ENCODE measurements at regions not wholly inside any gene's neighbourhood (a gene's known extent, or its start where the extent isn't known, plus 50 kb on each side); places are given as distances from the start of the nearest gene placed in this dataset.

DNA sequence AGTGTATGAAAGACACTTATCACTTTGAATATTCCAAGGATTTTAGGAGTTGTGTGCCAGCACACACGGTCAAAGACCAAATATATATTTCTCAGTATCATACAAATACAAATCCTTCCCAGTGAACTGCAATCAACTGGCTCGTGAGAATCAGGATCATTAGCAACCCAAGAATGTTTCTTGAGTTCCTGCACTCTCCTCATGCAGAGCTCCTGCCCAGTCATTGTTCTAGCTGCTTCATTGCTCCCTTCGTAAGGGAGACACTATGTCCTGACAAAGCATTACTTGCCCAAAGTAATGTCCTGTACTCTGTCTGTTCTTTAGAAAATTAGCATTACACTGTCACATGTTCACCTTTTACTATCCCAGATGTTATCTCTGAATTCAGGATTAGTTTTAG is 92.0 kb upstream of the SLC4A7 start:
- no peak overlapping the region for H3K27ac Mint-ChIP-seq
- ATAC-seq = no peak
- peaks cover 0 to 3% (median under 1%) of the 10 kb centered on the region in 4 donors for H3K4me1 Mint-ChIP-seq
- DNase-seq = no peak
- no peaks in the 10 kb centered on the region for H3K9me3 Mint-ChIP-seq
- H3K4me3 Mint-ChIP-seq = no peak overlapping the region
- H3K27me3 Mint-ChIP-seq = peaks cover 0 to 3% (median 0%) of the 10 kb centered on the region in 5 donors
- POLR2A ChIA-PET = no interaction called here
- no peaks in the 10 kb centered on the region for H3K36me3 Mint-ChIP-seq

DNA sequence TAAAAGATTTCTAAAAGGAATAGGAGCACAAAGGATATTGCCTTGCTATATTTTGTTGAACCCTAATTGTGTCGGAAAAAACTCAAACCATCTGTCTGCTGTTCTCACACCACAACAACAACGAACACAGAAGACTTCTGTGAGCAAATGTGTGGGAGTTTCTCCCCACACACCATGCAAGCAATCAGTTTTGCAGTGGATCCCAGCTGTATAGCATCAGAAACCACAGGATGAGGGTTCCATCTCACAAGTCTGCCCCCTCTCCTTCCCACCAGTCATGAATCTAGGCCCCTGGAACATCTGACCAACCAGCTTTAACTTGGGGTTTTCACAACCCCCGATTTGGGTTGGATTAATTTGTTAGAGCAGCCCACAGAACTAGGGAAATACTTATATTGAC is 91.3 kb upstream of the SLC4A7 start:
- H3K4me3 Mint-ChIP-seq = no peak overlapping the region
- ATAC-seq (no peak), DNase-seq (no peak)
- peak overlapping the region in 1 of 10 donors; percentile 11 for H3K27ac Mint-ChIP-seq
- no peaks in the 10 kb centered on the region for H3K36me3 Mint-ChIP-seq
- H3K4me1 Mint-ChIP-seq = peaks cover 0 to 3% (median under 1%) of the 10 kb centered on the region in 4 donors
- no peaks in the 10 kb centered on the region for H3K9me3 Mint-ChIP-seq
- POLR2A ChIA-PET = no interaction called here
- peaks cover 0 to 3% (median 0%) of the 10 kb centered on the region in 5 donors for H3K27me3 Mint-ChIP-seq

DNA sequence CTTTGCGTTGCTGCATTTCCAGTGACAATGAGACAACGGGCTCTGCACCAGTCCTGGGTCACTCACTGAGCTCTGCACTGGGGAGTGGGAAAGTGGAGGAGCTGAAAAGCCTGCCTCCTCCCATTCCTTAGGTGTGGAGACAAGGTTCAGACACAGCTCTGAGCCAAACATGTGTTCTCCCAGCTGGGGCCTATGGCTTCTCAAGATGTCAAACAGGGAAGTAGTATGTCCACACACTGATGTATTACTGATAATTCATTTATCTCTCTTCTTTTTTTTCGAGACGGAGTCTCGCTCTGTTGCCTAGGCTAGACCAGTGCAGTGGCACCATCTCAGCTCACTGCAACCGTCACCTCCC is 90.2 kb upstream of the SLC4A7 start:
- POLR2A ChIA-PET = interaction anchor here (1.2 kb wide), 1 partner anchor 90 kb away, joined by 3 read pairs; no protein-coding TSS in a partner anchor
- no peaks in the 10 kb centered on the region for H3K9me3 Mint-ChIP-seq
- no peak overlapping the region for H3K4me3 Mint-ChIP-seq
- H3K27me3 Mint-ChIP-seq = no peaks in the 10 kb centered on the region
- ATAC-seq (no peak), DNase-seq (no peak)
- peaks cover 0 to 3% (median 0%) of the 10 kb centered on the region in 4 donors for H3K4me1 Mint-ChIP-seq
- H3K36me3 Mint-ChIP-seq = no peaks in the 10 kb centered on the region
- H3K27ac Mint-ChIP-seq = no peak overlapping the region

DNA sequence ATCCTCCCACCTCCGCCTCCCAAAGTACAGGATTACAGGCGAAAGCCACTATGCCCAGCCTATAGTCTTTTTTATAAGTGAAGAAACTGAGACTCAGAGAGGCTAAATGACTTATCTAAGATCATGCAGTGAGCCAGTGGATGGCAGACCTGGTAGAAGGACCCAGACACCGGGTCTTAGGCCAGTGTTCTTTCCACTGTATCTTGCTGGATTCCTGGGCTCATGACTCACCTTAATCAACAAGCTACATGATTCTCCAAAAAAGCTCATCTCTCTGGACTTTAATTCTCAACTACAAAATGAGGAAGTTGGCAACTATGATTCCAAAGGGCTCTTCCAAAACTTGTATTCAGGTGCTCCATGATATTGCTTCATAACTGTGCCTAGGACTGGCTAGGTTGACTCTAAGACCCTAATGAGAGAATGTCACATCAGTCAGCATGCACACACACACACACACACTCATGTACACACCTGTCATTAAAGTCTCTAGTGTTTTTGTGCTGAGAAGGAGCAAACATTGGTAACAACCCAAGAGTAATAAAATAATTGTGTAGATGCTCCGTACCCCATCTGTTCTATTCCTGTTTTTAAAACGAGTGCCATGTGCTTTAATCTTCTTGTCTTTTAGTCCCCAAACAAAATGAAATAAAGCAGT is 89.7 kb upstream of the SLC4A7 start:
- no peak for DNase-seq

DNA sequence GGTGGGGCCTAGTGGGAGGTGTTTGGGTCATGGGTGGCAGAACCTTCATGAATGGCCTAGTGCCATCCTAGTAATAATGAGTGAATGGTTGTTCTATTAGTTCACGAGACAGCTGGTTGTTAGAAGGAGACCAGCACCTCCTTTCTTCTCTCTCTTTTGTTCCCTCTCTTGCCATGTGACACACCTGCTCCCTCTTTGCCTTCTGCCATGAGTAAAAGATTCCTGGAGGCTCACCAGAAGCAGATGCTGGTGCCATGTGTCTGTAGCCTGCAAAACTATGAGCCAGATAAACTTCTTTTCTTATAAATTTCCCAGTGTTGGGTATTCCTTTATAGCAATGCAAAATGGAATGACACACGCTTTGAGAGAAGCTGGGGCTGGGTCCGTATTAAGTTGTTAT is 89.0 kb upstream of the SLC4A7 start:
- no peaks in the 10 kb centered on the region for H3K27me3 Mint-ChIP-seq
- no peak for ATAC-seq
- no peak overlapping the region for H3K27ac Mint-ChIP-seq
- H3K4me1 Mint-ChIP-seq = peaks cover 0 to 3% (median 0%) of the 10 kb centered on the region in 4 donors
- no peaks in the 10 kb centered on the region for H3K36me3 Mint-ChIP-seq
- H3K9me3 Mint-ChIP-seq = no peaks in the 10 kb centered on the region
- POLR2A ChIA-PET = no interaction called here
- no peak for DNase-seq
- H3K4me3 Mint-ChIP-seq = no peak overlapping the region

More for the DNA sequence above, 89.7 kb upstream of the SLC4A7 start:
- Mint-ChIP-seq H3K27ac (no peak overlapping the region), H3K9me3 (no peaks in the 10 kb centered on the region), H3K4me1 (peaks cover 0 to 3% (median 0%) of the 10 kb centered on the region in 4 donors), H3K27me3 (no peaks in the 10 kb centered on the region), H3K4me3 (no peak overlapping the region), H3K36me3 (no peaks in the 10 kb centered on the region)
- ATAC-seq = no peak
- POLR2A ChIA-PET = interaction anchor here (1.2 kb wide), 1 partner anchor 89 kb away, joined by 3 read pairs; no protein-coding TSS in a partner anchor

DNA sequence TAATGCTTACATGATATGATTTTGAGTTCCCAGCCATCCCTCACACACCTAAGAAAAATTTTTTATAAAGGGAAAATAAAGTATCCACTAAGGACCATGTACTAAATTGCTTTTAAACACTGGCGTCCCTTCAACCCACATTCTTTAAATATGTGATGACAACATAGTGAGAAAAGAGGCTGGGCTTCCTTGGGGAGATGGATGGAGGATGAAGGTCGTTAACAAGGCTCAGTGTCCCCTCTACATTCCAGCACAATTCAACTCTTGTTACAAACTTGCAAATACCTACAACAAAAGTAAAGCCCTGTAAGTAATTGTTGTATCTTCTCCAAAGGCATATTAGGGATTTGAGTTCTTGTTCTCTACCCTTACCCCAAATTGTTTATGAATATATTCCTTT is 87.2 kb upstream of the SLC4A7 start:
- POLR2A ChIA-PET = no interaction called here
- no peak overlapping the region for H3K27ac Mint-ChIP-seq
- H3K36me3 Mint-ChIP-seq = no peaks in the 10 kb centered on the region
- ATAC-seq (no peak), DNase-seq (no peak)
- peaks cover 0 to 3% (median 0%) of the 10 kb centered on the region in 4 donors for H3K4me1 Mint-ChIP-seq
- H3K4me3 Mint-ChIP-seq = no peak overlapping the region
- H3K9me3 Mint-ChIP-seq = no peaks in the 10 kb centered on the region
- no peaks in the 10 kb centered on the region for H3K27me3 Mint-ChIP-seq

DNA sequence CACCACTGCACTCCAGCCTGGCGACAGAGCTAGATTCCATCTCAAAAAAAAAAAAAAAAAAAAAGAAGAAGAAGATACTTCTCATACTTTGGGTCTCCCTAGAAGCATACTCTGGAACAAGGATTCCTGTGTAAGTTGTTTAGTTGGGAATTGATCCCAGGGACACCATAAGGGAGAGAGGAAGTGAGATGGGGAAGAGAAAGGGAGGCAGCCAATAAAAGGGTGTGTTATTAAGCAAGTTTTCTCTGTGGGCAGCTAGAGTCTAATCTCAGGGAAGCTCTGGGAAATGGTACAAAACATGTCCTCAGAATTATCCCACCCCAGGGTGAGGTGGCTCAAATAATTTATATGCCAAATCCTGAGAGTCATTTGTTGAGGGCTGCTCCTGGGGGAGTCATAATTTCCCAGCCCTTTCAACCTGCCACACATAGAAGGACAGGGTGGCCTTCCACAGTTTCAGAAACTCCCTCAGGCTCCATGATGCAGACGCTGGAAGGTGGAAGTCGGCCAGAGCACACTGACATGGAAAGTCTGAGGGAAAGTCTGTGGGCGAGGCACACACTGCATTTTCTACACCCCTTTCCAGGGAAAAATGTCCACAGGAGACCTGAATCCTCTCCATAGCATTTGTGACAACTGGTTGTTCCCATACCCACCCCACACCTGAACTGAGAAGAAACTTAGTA is 86.4 kb upstream of the SLC4A7 start:
- no peaks in the 10 kb centered on the region for H3K36me3 Mint-ChIP-seq
- no peak overlapping the region for H3K27ac Mint-ChIP-seq
- H3K9me3 Mint-ChIP-seq = no peaks in the 10 kb centered on the region
- ATAC-seq (no peak), DNase-seq (no peak)
- no peaks in the 10 kb centered on the region for H3K27me3 Mint-ChIP-seq
- peaks cover 0 to 3% (median 0%) of the 10 kb centered on the region in 4 donors for H3K4me1 Mint-ChIP-seq
- POLR2A ChIA-PET = no interaction called here
- H3K4me3 Mint-ChIP-seq = no peak overlapping the region

DNA sequence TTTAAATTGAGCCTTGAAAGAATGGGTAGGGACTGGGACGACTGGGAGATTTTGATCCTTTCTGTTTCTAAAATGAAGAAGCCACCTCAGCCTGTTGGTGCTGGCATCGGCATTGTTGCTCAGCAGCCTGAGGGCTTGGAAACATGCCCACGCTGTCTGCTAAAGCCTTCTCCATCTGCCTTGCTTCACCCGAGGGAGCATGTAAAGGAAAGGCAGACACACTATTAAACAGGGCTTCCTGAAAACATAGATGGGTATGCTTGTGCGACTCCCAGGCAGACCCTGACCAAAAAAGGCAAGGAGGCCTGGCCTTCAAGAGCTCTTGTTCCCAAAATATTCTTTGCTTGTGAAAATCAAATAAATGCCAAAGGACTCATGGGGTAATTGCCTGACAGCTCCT is 84.2 kb upstream of the SLC4A7 start:
- no peaks in the 10 kb centered on the region for H3K36me3 Mint-ChIP-seq
- DNase-seq (no peak), ATAC-seq (no peak)
- H3K27me3 Mint-ChIP-seq = no peaks in the 10 kb centered on the region
- no peak overlapping the region for H3K4me3 Mint-ChIP-seq
- H3K27ac Mint-ChIP-seq = peak overlapping the region in 1 of 10 donors; percentile 51
- no peaks in the 10 kb centered on the region for H3K4me1 Mint-ChIP-seq
- no peaks in the 10 kb centered on the region for H3K9me3 Mint-ChIP-seq
- POLR2A ChIA-PET = no interaction called here

DNA sequence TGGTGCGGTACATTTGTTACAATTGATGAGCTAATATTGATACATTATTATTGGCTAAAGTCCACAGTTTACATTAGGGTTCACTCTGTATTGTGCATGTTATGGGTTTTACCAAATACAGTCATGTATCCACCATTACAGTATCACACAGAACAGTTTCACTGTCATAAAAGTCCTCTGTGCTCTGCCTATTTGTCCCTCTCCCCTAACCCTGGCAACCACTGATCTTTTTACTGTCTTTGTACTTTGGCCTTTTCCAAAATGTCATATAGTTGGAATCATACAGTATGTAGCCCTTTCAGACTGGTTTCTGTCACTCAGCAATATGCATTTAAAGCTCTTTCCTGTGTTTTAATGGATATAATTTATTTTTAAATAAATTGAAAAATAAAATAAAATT is 83.1 kb upstream of the SLC4A7 start:
- no peaks in the 10 kb centered on the region for H3K27me3 Mint-ChIP-seq
- no peaks in the 10 kb centered on the region for H3K4me1 Mint-ChIP-seq
- DNase-seq = no peak
- ATAC-seq = no peak
- POLR2A ChIA-PET = no interaction called here
- H3K36me3 Mint-ChIP-seq = no peaks in the 10 kb centered on the region
- H3K9me3 Mint-ChIP-seq = no peaks in the 10 kb centered on the region
- no peak overlapping the region for H3K4me3 Mint-ChIP-seq
- H3K27ac Mint-ChIP-seq = no peak overlapping the region

DNA sequence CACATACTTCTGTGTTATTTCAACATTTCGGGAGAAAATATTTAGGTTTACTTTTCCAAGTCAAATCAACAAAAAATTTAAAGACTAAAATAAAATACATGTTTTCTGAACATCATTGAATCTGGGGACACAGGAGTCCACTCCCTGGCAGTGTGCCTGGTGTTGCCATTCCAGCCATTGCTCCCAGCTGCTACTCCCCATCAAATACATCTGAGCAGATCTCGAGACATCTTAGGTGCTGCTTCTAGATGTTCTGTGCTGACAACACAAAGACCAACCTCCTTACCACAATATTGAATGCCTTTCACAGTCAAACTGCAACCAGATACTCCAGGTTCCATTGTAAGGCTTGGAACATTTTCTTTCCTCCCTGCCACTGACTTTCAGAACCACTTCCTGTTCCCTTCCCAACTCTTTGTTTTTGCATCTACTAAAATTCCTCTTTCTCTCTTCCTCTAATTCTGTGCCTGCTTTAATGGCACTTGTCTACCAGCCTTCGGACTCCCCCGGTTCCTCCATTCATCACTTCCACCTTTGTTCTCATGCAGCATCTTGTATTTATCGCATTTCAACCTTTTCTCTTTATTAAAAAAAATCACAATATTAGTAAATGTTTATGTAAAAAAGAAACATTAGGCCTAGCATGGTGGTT is 81.1 kb upstream of the SLC4A7 start:
- Mint-ChIP-seq H3K4me1 (no peaks in the 10 kb centered on the region), H3K36me3 (no peaks in the 10 kb centered on the region), H3K27me3 (no peaks in the 10 kb centered on the region), H3K27ac (no peak overlapping the region), H3K9me3 (no peaks in the 10 kb centered on the region), H3K4me3 (no peak overlapping the region)
- ATAC-seq (no peak), DNase-seq (no peak)
- POLR2A ChIA-PET = no interaction called here

DNA sequence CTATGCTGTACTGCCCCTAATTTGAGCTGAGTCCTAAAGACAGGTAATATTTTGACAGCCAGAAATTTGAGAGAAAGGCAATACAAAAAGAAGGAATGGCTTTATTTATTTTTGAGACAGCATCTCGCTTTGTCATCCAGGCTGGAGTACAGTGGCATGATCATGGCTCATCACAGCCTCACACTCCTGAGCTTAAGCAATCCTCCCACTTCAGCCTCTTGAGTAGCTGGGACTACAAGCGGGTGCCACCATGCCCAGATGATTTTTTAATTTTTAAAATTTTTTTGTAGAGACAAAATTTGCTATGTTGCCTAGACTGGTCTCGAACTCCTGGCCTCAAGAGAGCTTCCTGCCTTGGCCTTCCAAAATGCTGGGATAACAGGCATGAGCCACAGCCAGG is 77.4 kb upstream of the SLC4A7 start:
- Mint-ChIP-seq H3K9me3 (no peaks in the 10 kb centered on the region), H3K36me3 (no peaks in the 10 kb centered on the region), H3K27me3 (no peaks in the 10 kb centered on the region), H3K4me3 (no peak overlapping the region), H3K4me1 (no peaks in the 10 kb centered on the region), H3K27ac (no peak overlapping the region)
- DNase-seq (no peak), ATAC-seq (no peak)
- POLR2A ChIA-PET = no interaction called here

DNA sequence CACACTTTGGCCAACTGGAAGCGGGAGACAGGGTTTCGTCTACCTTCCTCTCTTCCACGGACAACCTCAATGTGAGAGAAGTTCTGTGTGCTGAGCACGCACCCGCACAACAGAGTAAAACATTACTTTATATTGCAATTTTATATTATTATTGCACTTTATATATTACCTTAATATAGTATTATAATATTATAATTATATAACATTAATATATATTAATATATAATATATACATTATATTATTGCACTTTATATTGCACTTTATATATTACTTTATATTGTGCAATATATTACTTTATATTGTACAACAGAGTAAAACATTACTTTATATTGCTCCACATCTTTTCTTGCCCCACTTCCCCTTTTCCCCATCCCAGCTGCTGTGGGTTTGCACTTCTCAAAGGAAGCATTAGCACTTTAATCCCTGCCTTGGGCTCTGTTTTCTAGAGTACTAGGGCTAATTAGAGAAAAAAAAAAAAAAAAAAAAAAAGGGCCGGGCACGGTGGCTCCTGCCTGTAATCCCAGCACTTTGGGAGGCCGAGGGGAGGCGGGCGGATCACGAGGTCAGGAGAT is 76.4 kb upstream of the SLC4A7 start:
- Mint-ChIP-seq H3K9me3 (no peaks in the 10 kb centered on the region), H3K27ac (no peak overlapping the region), H3K4me3 (no peak overlapping the region), H3K36me3 (no peaks in the 10 kb centered on the region), H3K27me3 (no peaks in the 10 kb centered on the region), H3K4me1 (no peaks in the 10 kb centered on the region)
- POLR2A ChIA-PET = no interaction called here
- ATAC-seq (no peak), DNase-seq (no peak)

DNA sequence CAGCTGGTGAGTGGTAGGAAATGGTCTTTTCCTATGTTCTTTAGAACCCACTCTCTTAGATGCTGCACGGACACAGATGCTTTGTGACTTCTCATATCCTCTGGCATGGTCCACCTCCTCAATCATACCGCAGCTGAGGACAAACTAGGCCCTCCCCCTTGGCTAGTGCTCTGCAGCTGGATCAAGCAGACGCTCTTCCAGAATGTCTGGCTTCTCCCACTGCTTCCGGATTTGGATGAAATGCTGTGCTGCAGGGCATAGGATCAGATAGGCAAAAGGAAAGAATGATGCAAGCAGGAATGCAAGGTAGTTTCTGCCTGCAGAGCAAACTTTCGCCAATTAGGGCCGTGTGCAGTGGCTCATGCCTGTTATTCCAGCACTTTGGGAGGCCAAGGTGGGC is 75.7 kb upstream of the SLC4A7 start:
- POLR2A ChIA-PET = no interaction called here
- H3K4me3 Mint-ChIP-seq = no peak overlapping the region
- ATAC-seq (no peak), DNase-seq (no peak)
- H3K4me1 Mint-ChIP-seq = no peaks in the 10 kb centered on the region
- no peaks in the 10 kb centered on the region for H3K27me3 Mint-ChIP-seq
- no peaks in the 10 kb centered on the region for H3K36me3 Mint-ChIP-seq
- no peaks in the 10 kb centered on the region for H3K9me3 Mint-ChIP-seq
- H3K27ac Mint-ChIP-seq = no peak overlapping the region
